GM18517 (cell line): ENCODE measurements at regions not wholly inside any gene's neighbourhood (a gene's known extent, or its start where the extent isn't known, plus 50 kb on each side); places are given as distances from the start of the nearest gene placed in this dataset.

Experiments used
- ATAC-seq: cut with Tn5 transposase; IDR thresholded peaks from one replicate; pipeline ENCODE4 v1.9.1; 2021; ENCODE audit warnings: mild to moderate bottlenecking, moderate library complexity; ENCODE audit not compliant: unreplicated experiment

DNA sequence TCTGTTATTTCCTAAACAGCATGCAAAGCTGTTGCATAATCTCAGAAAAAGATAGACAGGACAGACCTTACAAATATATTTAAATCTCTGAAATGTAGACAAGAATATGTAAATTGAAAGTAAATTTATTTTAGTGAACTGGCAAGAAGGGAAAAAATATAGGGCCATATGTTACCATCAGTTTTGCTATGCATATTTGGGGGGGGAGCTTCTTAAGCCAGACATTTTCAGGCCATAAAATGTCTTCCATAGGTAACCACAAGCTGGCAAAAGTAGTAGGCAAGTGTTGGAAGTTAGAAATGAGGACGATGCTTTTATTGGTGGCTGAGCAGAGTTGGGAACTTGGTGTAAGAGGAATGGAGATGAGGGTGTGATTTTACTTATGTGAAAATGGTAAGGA lies 272.0 kb upstream of the CXXC4 start:
- ATAC-seq, result no peak

DNA sequence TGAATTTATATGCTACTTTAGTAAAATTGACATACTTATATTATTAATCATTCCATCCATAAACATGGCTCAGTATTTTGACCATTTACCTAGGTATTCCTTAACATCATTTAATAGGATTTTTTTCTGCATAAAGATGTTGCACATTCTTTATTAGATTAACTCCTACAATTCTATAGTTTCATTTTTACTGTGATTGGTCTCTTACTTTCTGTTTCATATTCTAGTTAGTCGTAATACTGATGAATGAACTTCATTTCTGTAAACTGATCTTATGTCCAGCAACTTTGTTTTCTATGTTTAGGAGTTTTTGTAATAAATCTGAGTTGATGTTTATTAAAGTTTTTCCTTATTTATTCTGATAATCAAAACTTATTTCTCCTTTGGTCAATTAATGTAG lies 278.2 kb upstream of the CXXC4 start:
- peak; percentile 94 for ATAC-seq

DNA sequence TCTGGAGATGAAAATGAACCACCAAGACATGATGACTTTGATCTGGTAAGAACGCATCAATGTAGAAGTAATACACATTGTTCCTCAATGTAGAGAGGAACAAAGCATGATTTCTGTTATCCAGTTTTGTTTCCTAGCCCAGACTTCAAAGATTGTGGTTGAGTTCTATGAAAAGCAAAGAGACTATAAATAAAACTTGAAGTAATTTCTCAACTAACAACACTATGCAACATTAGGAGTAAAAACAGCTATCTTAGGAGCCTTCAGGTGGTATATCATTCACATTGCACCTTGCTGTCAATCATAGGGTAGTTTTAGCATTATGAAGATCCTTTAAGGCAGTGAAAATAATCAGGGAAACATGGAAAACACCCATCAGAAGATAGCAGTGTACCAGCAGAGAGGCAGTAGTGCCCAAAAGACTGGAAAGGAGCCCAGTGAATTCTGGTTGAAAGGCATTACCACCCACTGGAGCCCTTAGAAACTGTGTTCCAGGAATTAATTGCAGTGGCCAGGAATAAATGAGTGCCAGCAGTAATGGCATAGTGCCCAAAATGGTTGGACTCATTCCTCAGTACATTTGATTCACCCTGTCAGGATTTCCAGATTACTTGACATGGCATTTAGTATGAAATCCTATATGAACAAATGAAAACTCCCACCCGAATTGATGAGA lies 300.7 kb upstream of the CXXC4 start:
- ATAC-seq, result no peak

DNA sequence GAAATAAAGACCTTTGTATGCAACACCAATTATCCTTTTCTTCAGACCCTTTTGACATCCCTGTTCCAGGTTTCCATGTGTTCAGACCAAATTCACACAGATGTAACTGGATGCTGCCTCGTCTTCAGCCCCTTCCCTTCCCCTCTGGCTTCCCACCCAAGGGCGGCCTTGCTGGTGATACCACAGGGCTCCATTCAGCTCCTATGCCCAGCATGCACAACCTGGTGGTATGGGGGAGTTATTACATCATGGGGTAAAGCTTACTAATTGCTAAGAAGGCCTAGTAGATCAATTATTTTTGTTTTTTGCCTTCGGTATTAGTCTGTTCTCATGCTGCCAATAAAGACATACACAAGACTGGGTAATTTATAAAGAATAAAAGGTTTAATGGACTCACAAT lies 317.0 kb upstream of the CXXC4 start:
- ATAC-seq, result no peak

DNA sequence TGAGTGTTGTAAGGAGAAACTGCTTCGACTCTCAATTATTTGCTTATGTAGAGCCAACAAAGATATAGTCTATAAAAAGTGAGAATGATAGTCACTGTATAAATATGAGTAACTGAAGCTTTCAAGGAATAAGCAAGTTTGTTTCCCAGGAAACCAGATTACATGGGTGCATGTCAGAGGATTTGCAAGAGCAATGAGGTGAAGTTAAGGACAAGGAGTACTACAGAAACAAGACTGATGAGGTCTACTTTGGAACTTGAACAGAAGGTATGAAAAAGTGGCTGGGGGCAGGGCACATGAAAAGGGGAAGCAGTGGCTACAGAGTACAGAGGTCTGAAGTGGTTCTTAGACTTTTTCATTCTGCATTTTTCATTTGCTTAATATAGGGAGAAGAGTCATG lies 321.0 kb upstream of the CXXC4 start:
- peak; percentile 55 for ATAC-seq

DNA sequence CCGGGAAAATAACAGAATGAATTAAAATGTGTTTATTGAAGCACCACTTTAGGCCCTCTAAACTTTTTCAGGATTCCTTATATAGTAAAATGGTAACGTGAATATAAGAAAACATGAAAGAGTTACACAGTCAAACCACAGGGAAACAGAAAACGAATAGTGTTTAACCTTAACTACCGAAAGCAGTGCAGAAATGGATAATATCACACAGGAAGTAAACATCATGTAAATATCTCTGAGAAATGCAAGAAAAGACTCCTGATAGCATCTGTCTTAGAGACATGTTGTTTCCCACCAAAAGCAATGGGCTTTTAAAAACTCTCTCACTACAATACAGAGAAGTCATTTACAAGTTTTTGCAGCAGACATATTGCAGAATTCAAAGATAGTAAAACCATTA lies 323.9 kb upstream of the CXXC4 start:
- peak; percentile 93 for ATAC-seq

DNA sequence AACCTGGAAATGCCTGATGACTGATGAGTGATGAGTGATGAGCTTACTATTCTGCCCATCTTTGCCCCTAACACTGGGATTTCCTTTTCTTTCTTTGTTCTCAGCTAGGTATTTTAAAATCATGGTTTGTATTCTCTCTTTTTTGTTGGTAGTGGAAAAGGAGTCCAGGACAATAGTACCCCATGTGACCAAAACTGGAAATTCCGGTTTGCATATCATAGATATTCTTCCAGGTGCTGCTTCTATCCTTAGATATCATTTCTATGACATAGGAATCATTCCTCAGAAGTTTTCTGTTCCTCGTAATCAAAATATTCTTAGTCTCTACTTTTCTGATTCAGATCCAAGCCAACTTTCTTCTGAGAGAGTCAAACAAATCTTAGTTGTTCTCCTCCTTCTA lies 320.5 kb upstream of the TET2 start:
- no peak for ATAC-seq

DNA sequence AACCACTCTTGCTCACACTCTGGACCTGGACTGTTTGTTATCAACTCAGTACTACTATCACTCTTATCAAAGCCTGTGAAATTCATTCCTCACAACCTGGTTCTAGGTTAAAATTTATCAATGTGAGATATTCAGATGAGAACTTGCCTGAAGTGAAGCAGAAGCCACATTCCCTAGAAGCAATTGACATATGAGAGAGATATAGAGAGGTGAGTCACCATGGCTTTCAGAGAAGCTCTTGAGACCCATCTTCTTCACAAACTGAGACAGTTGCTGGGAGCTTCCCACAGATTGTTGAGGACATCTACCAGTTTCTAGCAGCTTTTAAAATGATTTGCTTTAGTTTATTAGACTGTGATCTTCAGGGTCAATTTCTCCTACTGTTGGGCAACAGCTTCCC lies 316.9 kb upstream of the TET2 start:
- ATAC-seq, result no peak

DNA sequence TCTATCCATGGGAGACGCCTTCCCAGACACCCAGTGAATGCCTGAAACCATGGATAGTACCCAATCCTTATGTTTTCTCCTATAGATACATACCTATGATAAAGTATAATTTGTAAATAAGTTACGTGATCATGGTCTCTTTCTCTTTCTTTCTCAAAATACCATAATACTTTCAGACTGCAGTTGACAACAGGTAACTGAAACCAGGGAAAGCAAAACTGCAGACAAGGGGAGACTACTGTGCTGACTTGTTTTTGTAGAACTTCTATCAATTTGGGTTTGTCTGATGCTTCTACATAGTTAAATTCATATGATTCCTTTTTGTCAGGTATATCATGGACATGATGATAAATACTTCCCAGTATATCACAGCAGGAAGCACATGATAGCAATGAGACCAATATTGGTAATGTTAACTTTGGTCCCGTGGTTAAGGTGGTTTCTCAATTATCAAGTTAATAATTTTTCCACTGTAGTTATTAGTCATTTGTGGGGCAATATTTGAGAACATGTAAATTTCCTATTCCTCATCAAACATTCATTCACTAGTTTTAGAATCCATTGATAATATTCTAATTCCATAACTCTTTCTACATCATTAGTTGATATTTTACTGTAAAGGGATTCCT lies 298.0 kb upstream of the TET2 start:
- ATAC-seq, result no peak

DNA sequence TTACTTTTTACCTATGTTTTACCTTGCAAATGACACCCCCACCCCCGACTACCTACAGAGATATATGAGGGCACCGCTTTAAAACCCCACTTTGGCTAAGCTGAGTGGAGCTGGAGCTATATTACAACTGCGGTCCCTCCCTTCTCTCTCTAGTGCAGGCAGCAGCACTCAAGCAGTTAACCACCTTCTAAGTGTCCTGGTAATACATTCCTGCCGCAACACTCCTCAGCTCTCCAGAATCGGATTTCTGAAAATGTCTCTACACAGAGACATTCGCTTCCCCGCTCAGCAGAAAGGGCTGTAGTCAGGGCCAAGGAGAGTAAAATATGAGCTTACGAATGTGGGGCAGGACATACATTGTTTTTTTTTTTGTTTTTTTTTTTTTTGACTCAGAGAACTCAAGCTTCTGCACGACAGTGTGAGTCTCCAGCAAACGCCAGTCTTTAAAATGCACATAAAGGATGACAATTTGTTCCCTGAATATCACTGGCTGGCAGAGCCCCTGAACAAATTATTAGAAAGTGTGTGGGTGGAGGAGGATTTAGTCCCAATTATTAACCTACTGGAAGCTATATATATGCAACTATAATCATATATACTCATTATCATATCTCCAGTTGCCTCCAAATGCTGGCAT lies 287.0 kb upstream of the TET2 start:
- ATAC-seq, result no peak

DNA sequence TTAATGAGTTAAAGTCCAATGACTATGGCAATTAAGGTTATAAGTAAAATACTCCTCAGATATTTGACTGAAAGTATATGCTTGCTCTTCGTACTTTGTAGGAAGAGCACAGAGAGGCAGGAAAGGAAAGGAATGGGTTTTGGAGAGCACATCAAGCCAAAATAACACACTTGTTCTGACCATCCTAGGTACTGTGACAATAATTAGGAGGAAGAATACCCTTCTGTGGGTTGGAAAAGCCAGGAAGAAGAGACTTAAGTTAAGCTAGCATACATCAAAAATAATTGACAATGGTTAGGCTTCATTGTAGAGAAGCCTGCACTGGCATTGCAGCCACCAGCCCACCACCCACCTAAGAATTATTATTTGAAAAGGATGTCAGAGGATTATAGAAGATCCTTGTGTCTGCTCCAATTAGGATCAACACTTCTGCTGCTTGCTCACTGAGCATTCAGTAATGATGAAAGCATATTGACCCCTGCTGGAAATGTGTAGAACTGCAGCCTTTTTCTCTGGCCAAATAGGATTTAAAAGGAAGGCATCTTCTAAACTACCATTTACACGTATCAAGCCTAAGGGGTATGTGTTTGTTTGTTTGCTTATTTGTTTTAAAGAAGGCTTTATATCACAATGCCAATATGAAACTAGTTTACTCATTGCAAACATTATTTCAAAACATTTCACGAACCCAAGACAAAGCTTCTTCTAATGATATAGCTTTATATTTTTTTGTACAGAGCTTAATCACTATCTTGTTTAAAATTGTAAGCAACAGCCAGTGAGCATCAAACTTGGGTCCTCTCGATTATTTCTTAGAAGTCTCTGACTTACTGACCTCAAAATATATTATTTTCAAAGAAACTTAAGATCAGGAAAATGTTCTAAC lies 286.2 kb upstream of the TET2 start:
- ATAC-seq, result peak; percentile 90

DNA sequence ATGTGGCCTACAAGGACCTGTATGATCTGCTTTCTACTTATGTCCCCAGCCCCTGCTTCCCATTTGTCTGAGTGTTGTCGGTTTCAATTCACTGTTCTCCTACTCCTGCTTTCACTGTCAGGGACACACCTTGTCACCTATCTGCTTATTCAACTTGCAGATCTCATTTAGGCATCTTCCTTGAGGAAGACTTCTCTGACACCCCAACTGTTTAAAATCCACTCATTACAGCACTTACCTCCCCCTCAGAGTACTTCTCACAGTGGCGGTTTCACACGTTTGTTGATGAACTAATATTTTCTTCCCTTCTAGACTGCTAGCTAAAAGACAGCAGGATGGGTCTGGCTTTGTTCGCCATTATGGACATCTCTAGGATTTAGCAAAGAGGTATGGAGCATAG lies 279.9 kb upstream of the TET2 start:
- ATAC-seq, result no peak

DNA sequence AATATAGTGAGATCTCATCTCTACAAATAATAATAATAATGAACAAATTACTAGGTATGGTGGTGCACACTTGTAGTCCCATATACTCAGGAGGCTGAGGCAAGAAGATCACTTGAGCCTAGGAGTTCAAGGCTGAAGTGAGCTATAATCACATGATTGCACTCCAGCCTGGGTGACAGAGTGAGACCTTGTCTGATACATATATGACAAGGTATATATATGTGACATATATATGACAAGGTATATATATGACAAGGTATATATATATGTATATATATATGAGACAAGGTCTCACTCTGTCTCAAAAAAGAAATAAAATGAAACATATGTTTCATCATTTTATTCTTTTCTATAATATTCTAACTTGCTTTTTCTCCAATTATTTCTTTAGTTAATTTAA lies 278.1 kb upstream of the TET2 start:
- ATAC-seq, result peak; percentile 36

DNA sequence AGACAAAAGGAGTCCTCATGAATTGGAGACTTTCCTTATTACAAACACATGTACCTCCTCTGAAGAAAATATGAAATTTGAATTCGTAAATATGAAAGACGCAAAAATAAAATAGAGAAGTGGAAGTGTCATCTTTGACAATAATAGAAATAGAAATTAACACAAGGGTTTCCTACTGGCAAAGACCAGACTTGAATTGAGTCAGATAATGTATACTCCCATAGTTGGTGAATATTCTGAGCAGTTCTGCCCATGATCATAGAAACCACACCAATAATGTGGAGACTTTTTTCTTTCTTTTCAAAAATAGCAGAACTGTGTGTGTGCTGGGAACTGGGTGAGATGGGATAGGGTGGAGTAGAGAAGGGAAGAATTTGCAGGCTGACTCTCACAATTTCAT lies 277.7 kb upstream of the TET2 start:
- ATAC-seq, result peak; percentile 97

DNA sequence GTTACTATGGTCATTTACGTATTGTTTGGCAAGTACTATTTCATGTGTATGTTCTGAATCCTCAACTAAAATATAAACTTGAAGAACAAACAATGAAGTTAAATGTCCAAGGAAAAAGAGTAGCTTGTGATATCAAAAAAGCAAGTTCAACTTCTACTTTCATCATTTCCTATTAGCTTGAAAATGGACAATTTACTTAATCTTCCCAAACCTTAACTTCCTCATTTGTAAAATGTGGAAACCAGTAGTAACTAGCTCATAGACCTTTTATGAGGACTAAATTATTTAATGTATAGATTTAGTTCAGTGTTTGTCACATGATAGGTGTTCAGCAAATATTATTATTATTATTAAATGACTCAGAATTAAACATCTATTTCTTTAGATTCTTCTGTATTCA lies 276.8 kb upstream of the TET2 start:
- ATAC-seq, result no peak

DNA sequence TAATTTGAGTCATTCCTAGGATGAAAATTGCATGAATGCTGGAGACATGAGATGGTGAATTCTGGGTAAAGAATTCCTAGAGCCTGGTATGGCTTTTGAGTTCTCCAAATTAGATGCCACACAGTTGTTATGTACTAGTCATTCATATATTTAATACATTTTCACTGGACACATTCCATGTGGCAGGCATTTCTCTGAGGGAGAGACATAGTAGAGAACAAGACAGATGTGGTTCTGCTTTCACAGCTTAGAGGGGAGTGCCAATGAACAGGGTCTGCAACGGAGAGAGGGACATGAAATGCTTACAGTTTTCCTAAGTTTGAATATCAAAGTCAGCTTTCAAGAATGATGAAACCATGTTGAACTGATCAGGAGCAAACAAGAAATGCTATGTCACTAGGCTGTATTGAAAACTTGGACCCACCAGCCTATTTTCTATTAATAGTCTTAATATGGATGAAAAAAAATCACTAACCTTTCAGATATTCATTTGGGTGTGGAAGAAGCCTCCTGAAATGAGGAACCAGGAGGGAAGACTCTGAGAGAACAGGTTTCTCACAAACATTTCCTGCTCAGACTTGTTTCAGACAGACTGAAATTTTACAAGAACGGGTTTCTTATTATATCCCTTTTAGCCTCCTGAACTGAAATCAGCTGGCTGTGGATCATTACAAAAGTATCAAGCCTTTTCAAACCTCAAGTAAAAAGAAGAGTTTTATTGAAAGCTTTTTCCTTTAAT lies 276.0 kb upstream of the TET2 start:
- no peak for ATAC-seq

DNA sequence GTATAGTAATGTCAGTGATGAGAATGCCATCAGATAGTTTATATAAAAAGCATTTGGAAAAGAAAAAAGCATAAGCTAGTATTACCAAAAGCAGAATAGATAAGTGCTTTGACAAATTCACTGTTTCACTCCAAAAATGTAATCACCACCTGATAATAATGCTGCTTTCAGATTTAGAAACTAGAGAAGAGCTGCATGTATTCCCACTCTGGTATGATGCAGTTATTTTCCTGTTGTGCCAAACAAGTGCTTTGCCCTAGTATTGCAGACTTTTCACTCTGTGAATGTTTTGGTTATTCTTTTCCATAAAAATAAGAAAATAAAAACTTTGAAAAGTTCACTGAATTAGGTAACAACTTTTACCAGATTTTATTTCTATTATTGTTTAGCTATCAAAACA lies 267.7 kb upstream of the TET2 start:
- ATAC-seq, result no peak

DNA sequence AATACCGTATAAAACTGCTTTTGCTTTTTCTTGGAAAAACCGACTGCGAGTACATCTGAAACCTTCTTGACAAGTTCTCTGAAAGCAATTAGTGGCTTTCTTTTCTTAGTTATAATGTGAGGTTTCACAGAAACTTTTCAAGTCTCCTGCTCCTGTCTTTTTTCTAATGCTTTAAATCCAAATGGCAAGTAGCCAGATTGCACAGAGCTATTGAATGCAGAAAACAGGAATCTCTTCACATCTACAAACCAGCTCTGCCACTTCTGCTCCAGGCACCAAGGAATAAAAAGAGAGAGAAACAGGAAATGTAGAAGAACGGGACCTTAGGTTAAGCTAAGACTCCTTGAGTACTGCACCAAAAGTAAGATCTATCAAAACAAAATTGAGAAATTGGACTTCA lies 267.3 kb upstream of the TET2 start:
- ATAC-seq, result no peak

DNA sequence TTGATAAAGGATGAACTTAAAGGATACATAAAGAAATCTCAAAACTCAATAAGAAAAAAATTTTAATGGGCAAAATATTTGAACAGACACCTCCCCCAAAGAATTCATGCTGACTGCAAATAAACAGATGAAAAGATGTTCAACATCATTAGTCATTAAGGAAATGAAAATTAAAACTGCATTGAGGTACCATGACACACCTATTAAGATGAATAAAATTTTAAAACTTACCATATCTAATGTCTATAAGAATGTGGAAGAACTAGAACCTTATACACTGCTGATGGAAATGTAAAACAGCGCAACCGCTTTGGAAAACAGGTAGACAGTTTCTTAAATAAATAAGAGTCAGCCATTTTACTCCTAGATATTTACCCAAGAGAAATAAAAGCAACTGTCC lies 266.8 kb upstream of the TET2 start:
- no peak for ATAC-seq

DNA sequence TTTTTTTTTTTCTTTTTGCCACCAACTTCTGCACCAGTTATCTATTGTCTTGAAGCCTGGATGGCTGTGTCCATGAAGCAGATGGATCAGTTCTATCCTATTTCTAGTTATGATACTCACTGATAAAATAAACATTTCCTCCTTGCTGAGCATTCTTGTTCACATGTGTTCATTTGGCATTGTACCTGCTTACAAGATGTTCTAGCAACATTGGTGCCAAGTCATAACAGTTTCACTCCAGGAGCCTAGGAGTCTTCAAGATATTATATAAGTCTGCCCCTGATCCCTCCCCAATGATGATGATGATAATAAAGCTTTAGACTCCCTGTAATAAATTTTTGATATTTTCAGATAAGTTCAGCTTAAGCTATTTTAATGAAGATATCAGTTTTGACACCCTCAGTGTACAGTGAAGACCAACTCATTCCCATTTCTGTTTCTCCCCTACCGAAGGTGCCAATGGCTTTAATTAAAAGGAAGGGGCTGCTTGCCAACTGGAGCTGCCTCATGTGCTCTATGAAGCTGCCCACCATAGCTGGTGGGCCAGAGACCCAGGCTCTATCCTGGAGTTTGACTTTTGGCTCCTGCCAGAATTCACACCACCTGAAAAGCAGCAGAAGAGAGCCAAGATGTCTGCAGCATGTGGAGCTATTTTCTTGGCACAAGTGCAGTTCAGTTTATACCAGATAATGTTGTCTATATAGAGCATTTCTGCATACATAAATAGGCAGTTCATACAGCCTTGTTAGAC lies 265.4 kb upstream of the TET2 start:
- no peak for ATAC-seq
